ENCODE measurements at regions not wholly inside any gene's neighbourhood (a gene's known extent, or its start where the extent isn't known, plus 50 kb on each side); places are given as distances from the start of the nearest gene placed in this dataset.

DNA sequence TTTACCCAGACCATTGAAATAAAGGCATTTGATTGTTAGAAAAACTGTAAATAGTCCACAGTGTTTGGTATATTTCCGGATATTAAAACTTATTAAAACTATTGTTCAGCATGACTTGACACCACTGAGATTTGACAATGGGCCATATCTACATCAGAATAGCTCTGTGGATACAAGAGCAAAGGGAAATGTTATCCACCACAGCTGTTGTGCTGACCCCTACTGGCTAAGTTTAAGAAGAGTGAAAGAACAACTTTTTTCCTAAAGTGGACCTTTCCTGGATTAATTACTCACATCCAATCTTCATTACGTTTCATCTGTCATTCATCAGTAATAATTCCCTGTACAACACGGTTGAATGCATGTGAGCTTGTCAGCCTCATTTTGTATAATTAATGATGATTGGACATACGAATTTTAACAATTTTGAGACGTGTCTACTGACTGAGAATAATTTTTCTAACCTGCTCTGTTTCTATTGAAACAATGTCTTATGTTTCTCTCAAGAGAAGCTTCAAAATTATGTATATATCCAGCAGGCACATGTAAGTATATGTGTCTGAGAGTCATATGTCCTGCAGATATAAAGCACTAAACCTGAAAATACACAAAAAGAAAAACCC is 1952.6 kb downstream of the MAT2B start:
- Histone ChIP-seq H3K79me2 (ENCODE audit: control insufficient read depth, insufficient read depth, low read length) (no peaks in the 10 kb centered on the region), H4K20me1 (ENCODE audit: control insufficient read depth, extremely low read depth, insufficient read depth, low read length) (no peaks in the 10 kb centered on the region), H3K4me3 (ENCODE audit: control insufficient read depth in 2 of 3, extremely low read depth in 1 of 3, insufficient read depth in 2 of 3, low read depth in 1 of 3, low read length in 3 of 3) (no peak overlapping the region), H3K9me3 (ENCODE audit: control insufficient read depth, low read depth, low read length) (no peaks in the 10 kb centered on the region), H3K36me3 (ENCODE audit: control insufficient read depth in 2 of 2, extremely low read depth in 1 of 2, insufficient read depth in 2 of 2, low read length in 2 of 2) (no peaks in the 10 kb centered on the region), H3K9ac (ENCODE audit: control insufficient read depth, extremely low read depth, insufficient read depth, low read length) (no peak overlapping the region), H3K4me1 (ENCODE audit: control insufficient read depth, extremely low read depth, insufficient read depth, low read length) (no peaks in the 10 kb centered on the region), H3K9me1 (ENCODE audit: control insufficient read depth, extremely low read depth, insufficient read depth, low read length) (no peaks in the 10 kb centered on the region), H3K27ac (ENCODE audit: control insufficient read depth, insufficient read depth, low read length) (no peak overlapping the region), H2AFZ (ENCODE audit: control insufficient read depth, low read length) (no peak overlapping the region), H3K27me3 (ENCODE audit: control insufficient read depth, extremely low read depth, insufficient read depth, low read length) (no peaks in the 10 kb centered on the region), H3K4me2 (ENCODE audit: control insufficient read depth, extremely low read depth, insufficient read depth, low read depth, low read length) (no peak overlapping the region)
- FAIRE-seq (no peak), DNase-seq (ENCODE audit: low read depth, low spot score) (no peak)
- TF ChIP-seq, protein P1, sequence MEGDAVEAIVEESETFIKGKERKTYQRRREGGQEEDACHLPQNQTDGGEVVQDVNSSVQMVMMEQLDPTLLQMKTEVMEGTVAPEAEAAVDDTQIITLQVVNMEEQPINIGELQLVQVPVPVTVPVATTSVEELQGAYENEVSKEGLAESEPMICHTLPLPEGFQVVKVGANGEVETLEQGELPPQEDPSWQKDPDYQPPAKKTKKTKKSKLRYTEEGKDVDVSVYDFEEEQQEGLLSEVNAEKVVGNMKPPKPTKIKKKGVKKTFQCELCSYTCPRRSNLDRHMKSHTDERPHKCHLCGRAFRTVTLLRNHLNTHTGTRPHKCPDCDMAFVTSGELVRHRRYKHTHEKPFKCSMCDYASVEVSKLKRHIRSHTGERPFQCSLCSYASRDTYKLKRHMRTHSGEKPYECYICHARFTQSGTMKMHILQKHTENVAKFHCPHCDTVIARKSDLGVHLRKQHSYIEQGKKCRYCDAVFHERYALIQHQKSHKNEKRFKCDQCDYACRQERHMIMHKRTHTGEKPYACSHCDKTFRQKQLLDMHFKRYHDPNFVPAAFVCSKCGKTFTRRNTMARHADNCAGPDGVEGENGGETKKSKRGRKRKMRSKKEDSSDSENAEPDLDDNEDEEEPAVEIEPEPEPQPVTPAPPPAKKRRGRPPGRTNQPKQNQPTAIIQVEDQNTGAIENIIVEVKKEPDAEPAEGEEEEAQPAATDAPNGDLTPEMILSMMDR (optimal IDR thresholded peaks at IDR 0.05 in 1 of 3, IDR thresholded peaks at IDR 0.05 in 1 of 3, conservative IDR thresholded peaks at IDR 0.05 in 1 of 3; ENCODE audit: extremely low read depth in 1 of 3, insufficient read depth in 2 of 3, low read length in 3 of 3): peak; percentile 40 to 62 (median 48)
- no peak for TF ChIP-seq EZH2 (IDR thresholded peaks at IDR 0.05; ENCODE audit: low read length)
- dilution Hi-C loops (cut with MboI; ENCODE audit: extremely low pct_ligation_motif_present, low sequenced_read_pairs): no loop called here

DNA sequence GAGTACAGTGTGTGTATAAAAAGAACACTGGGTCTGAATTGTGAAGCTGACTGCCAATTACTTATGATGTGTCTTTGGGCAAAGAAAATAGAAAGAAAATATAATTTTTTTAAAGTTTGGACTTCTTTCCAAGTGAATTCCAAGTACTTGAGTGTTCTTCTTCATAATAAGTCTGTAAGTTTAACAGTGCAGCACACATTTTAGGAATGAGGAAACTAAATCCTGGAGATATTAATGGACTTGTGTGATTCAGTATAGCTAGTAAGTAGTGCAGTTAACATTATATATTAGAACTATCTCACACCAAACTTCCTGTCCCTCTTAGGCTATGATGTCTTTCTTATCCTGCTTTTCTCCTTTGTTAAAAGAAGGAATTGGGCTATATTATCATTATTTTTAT is 1953.8 kb downstream of the MAT2B start:
- Histone ChIP-seq H4K20me1 (ENCODE audit: control insufficient read depth, extremely low read depth, insufficient read depth, low read length) (no peaks in the 10 kb centered on the region), H3K79me2 (ENCODE audit: control insufficient read depth, insufficient read depth, low read length) (no peaks in the 10 kb centered on the region), H3K36me3 (ENCODE audit: control insufficient read depth in 2 of 2, extremely low read depth in 1 of 2, insufficient read depth in 2 of 2, low read length in 2 of 2) (no peaks in the 10 kb centered on the region), H3K27ac (ENCODE audit: control insufficient read depth, insufficient read depth, low read length) (no peak overlapping the region), H3K4me3 (ENCODE audit: control insufficient read depth in 2 of 3, extremely low read depth in 1 of 3, insufficient read depth in 2 of 3, low read depth in 1 of 3, low read length in 3 of 3) (no peak overlapping the region), H2AFZ (ENCODE audit: control insufficient read depth, low read length) (no peak overlapping the region), H3K4me2 (ENCODE audit: control insufficient read depth, extremely low read depth, insufficient read depth, low read depth, low read length) (no peak overlapping the region), H3K27me3 (ENCODE audit: control insufficient read depth, extremely low read depth, insufficient read depth, low read length) (no peaks in the 10 kb centered on the region), H3K4me1 (ENCODE audit: control insufficient read depth, extremely low read depth, insufficient read depth, low read length) (no peaks in the 10 kb centered on the region), H3K9ac (ENCODE audit: control insufficient read depth, extremely low read depth, insufficient read depth, low read length) (no peak overlapping the region), H3K9me1 (ENCODE audit: control insufficient read depth, extremely low read depth, insufficient read depth, low read length) (no peaks in the 10 kb centered on the region), H3K9me3 (ENCODE audit: control insufficient read depth, low read depth, low read length) (no peaks in the 10 kb centered on the region)
- FAIRE-seq: no peak
- TF ChIP-seq, protein P1 (optimal IDR thresholded peaks at IDR 0.05 in 1 of 3, IDR thresholded peaks at IDR 0.05 in 1 of 3, conservative IDR thresholded peaks at IDR 0.05 in 1 of 3; ENCODE audit: extremely low read depth in 1 of 3, insufficient read depth in 2 of 3, low read length in 3 of 3): no peak
- no peak for TF ChIP-seq EZH2 (IDR thresholded peaks at IDR 0.05; ENCODE audit: low read length)
- no peak for DNase-seq (ENCODE audit: low read depth, low spot score)
- dilution Hi-C loops (cut with MboI; ENCODE audit: extremely low pct_ligation_motif_present, low sequenced_read_pairs): no loop called here

Measured in keratinocyte (primary cell).